ENCODE measurements at regions not wholly inside any gene's neighbourhood (a gene's known extent, or its start where the extent isn't known, plus 50 kb on each side); places are given as distances from the start of the nearest gene placed in this dataset.

DNA sequence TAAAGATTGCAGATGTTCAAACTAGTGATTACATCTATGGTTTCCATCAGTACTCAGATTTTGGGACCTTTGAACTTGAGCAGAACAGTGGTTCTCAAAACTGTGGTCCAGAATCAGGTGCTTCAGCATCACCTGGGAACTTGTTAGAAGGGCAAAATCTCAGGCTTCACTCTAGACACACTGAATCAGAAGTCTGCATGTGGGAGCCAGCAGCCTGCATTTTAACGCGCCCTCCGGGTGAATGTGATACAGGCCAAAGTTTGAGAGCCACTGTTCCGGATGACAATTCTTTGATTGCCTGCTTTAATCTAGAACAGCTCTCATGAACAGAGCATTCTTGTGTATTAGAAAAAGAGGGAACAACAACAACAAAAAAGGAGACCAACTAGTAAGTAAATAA, 261.7 kb downstream of the GPD2 start:
- TF ChIP-seq CTCF (conservative IDR thresholded peaks at IDR 0.05 in 1 of 2, IDR thresholded peaks at IDR 0.05 in 1 of 2; ENCODE audit: low read depth in 1 of 2, low read length in 2 of 2) (no peak), EZH2 (IDR thresholded peaks at IDR 0.05; ENCODE audit: low read length, missing control alignments) (no peak)

All from fibroblast of lung (primary cell).